ENCODE measurements at regions not wholly inside any gene's neighbourhood (a gene's known extent, or its start where the extent isn't known, plus 50 kb on each side); places are given as distances from the start of the nearest gene placed in this dataset.

DNA sequence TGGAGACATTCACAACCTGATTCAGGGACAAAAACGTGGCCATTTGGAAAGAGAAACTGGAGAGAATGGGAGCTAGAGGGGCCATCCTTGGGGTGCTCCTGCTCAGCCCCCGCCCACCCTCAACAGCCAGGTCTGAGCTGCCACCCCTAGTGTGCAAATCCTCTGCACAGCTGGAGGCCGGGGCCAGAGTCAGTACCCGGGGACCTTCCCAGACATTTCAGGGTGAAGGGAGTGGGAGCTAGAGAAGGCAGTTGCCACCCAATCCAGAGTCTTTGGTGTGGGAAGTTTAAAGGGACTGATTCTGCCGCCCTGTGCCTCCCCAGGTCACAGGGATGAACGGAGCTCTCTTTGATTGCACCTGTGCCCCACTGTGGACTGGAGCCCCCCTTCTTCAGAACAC, 397.4 kb downstream of the MATN1 start:
- TF ChIP-seq FOXJ3 (CRISPR knock-in tag; IDR thresholded peaks at IDR 0.05; ENCODE audit: borderline replicate concordance) = no peak
- TF ChIP-seq SIX4 (CRISPR knock-in tag; IDR thresholded peaks at IDR 0.05) = no peak
- no peak for TF ChIP-seq ZBTB1 (CRISPR knock-in tag; IDR thresholded peaks at IDR 0.05; ENCODE audit: borderline replicate concordance)
- TF ChIP-seq, protein P1, sequence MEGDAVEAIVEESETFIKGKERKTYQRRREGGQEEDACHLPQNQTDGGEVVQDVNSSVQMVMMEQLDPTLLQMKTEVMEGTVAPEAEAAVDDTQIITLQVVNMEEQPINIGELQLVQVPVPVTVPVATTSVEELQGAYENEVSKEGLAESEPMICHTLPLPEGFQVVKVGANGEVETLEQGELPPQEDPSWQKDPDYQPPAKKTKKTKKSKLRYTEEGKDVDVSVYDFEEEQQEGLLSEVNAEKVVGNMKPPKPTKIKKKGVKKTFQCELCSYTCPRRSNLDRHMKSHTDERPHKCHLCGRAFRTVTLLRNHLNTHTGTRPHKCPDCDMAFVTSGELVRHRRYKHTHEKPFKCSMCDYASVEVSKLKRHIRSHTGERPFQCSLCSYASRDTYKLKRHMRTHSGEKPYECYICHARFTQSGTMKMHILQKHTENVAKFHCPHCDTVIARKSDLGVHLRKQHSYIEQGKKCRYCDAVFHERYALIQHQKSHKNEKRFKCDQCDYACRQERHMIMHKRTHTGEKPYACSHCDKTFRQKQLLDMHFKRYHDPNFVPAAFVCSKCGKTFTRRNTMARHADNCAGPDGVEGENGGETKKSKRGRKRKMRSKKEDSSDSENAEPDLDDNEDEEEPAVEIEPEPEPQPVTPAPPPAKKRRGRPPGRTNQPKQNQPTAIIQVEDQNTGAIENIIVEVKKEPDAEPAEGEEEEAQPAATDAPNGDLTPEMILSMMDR (CRISPR knock-in tag; IDR thresholded peaks at IDR 0.05) = no peak
- no peak for TF ChIP-seq SRSF1 (optimal IDR thresholded peaks at IDR 0.05; ENCODE audit: low read depth, low read length)
- TF ChIP-seq STAG1 (CRISPR knock-in tag; IDR thresholded peaks at IDR 0.05) = no peak
- TF ChIP-seq, protein P2, sequence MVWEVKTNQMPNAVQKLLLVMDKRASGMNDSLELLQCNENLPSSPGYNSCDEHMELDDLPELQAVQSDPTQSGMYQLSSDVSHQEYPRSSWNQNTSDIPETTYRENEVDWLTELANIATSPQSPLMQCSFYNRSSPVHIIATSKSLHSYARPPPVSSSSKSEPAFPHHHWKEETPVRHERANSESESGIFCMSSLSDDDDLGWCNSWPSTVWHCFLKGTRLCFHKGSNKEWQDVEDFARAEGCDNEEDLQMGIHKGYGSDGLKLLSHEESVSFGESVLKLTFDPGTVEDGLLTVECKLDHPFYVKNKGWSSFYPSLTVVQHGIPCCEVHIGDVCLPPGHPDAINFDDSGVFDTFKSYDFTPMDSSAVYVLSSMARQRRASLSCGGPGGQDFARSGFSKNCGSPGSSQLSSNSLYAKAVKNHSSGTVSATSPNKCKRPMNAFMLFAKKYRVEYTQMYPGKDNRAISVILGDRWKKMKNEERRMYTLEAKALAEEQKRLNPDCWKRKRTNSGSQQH (CRISPR knock-in tag; IDR thresholded peaks at IDR 0.05; ENCODE audit: low read depth) = no peak
- TF ChIP-seq ZNF629 (CRISPR knock-in tag; conservative IDR thresholded peaks at IDR 0.05) = no peak
- no peak for TF ChIP-seq ZNF788 (CRISPR knock-in tag; IDR thresholded peaks at IDR 0.05; ENCODE audit: borderline replicate concordance)
- TF ChIP-seq TAF1 (CRISPR knock-in tag; IDR thresholded peaks at IDR 0.05) = no peak
- no peak for TF ChIP-seq SMC3 (IDR thresholded peaks at IDR 0.05; ENCODE audit: low read length)
- TF ChIP-seq MTA3 (CRISPR knock-in tag; IDR thresholded peaks at IDR 0.05) = no peak
